Lower leg skin (tissue), 3 donors: ENCODE measurements at regions not wholly inside any gene's neighbourhood (a gene's known extent, or its start where the extent isn't known, plus 50 kb on each side); places are given as distances from the start of the nearest gene placed in this dataset.

Experiments used
- CTCF ChIP-seq, 3 donors: fragments of 450-650 bp; IDR thresholded peaks; one replicate each; pipeline ENCODE4 v1.5.1; 2016; ENCODE audit warnings: antibody characterized with exemption in 3 of 3, mild to moderate bottlenecking in 3 of 3, moderate library complexity in 2 of 3
- POLR2A ChIP-seq, 2 donors: fragments of 450-650 bp; IDR thresholded peaks; one replicate each; pipeline ENCODE4 v1.6.1; 2016 to 2017; ENCODE audit warnings: antibody characterized with exemption in 2 of 2, mild to moderate bottlenecking in 1 of 2, moderate library complexity in 1 of 2

DNA sequence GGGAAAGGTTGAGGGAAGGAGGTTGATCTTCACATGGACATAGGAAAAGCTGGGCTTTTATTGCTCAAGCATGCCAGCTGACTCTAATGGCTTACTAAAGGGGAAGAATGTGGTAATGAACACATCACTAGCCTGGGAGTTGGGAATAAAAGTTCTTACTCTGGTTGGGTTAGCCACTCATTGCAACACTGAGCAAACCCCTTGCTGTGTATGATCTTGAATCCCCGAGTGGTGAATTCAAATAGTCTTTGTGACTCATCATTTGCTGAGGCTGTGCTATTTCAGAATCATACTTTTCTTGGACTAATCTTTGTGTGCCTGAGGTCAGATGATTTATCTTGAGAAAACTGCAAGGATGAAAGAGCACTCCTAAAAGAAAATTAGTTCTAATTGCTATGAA lies 304.1 kb upstream of the ANO5 start:
- TF ChIP-seq CTCF (IDR thresholded peaks at IDR 0.05) (no peak), POLR2A (IDR thresholded peaks at IDR 0.05) (no peak)
